ENCODE measurements at regions not wholly inside any gene's neighbourhood (a gene's known extent, or its start where the extent isn't known, plus 50 kb on each side); places are given as distances from the start of the nearest gene placed in this dataset.

DNA sequence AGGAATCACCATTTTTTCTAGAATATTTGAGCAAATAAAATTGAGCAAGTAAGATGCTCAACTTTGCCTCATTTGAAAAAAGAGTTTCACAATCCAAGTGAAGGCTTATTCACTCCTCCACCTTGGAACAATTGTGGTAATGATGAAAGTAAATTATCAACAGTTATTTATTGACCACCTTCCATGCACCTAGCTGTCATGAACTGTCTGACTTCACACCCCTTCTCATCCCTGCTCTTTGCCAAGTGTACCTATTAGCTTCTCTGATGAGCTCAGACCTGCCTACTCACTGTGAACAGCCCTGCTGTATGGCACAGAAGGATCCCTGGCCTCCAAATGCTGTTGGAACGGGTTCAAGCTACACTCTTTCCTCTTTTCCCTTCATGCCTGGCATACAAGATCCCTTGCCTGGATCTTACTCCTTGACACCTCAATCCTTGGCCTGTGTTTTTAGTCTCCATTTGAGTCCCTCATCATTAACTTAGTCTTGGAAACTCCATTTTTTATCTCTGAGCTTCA is 99.0 kb upstream of the PREP start:
- H3K27me3 ChIP-seq: no peaks in the 10 kb centered on the region
- H3K4me3 ChIP-seq: no peak overlapping the region
- H3K9me3 ChIP-seq: no peaks in the 10 kb centered on the region
- TF ChIP-seq, protein P1, sequence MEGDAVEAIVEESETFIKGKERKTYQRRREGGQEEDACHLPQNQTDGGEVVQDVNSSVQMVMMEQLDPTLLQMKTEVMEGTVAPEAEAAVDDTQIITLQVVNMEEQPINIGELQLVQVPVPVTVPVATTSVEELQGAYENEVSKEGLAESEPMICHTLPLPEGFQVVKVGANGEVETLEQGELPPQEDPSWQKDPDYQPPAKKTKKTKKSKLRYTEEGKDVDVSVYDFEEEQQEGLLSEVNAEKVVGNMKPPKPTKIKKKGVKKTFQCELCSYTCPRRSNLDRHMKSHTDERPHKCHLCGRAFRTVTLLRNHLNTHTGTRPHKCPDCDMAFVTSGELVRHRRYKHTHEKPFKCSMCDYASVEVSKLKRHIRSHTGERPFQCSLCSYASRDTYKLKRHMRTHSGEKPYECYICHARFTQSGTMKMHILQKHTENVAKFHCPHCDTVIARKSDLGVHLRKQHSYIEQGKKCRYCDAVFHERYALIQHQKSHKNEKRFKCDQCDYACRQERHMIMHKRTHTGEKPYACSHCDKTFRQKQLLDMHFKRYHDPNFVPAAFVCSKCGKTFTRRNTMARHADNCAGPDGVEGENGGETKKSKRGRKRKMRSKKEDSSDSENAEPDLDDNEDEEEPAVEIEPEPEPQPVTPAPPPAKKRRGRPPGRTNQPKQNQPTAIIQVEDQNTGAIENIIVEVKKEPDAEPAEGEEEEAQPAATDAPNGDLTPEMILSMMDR (IDR thresholded peaks at IDR 0.05): no peak
- DNase-seq (ENCODE audit: low spot score): no peak
- no peak overlapping the region for H3K27ac ChIP-seq
- H3K36me3 ChIP-seq: no peaks in the 10 kb centered on the region
- no peaks in the 10 kb centered on the region for H3K4me1 ChIP-seq

DNA sequence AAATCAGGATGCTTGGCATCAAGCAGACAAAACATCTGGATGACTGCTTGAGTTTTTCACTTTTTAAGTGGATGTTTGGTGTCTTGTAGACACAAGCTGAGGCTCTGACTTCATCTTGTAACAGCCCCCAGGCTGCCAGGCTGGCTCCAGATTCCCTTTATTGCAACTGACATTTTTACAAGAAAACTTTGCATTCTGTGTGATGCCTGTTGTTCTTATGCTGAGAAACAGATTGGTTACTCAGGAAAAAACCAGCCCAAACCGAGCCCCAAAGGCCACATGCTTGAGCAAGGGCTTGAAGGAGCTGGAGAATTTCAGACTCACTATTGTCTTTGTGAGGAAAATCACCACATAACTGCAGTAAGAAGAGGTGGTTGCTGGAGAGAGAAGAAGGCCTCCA is 98.4 kb upstream of the PREP start:
- no peak overlapping the region for H3K27ac ChIP-seq
- no peaks in the 10 kb centered on the region for H3K36me3 ChIP-seq
- no peak overlapping the region for H3K4me3 ChIP-seq
- TF ChIP-seq, protein P1 (IDR thresholded peaks at IDR 0.05): no peak
- no peaks in the 10 kb centered on the region for H3K9me3 ChIP-seq
- no peaks in the 10 kb centered on the region for H3K4me1 ChIP-seq
- no peak for DNase-seq (ENCODE audit: low spot score)
- no peaks in the 10 kb centered on the region for H3K27me3 ChIP-seq

DNA sequence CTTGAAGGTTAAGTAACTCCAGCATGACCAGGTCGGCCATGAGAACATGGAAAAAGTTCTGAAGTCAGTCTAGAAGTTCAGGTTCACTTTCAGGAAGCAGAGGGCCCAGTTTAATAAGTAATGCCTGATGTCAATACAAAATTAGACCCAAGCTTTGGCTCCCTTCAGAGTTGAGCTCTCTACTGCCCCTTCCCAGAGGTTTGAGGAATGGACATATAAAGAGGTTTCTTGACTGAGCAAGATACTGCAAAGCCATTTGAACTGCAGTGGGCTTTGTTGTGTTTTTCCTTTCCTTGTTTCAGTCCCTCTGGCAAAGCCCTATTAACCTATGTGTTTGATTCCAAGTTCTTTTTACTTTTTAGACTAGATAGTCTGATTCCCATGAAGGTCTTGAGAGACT is 97.8 kb upstream of the PREP start:
- TF ChIP-seq, protein P1 (IDR thresholded peaks at IDR 0.05): no peak
- DNase-seq (ENCODE audit: low spot score): no peak
- Histone ChIP-seq H3K36me3 (no peaks in the 10 kb centered on the region), H3K9me3 (no peaks in the 10 kb centered on the region), H3K27me3 (no peaks in the 10 kb centered on the region), H3K4me3 (no peak overlapping the region), H3K27ac (no peak overlapping the region), H3K4me1 (no peaks in the 10 kb centered on the region)

DNA sequence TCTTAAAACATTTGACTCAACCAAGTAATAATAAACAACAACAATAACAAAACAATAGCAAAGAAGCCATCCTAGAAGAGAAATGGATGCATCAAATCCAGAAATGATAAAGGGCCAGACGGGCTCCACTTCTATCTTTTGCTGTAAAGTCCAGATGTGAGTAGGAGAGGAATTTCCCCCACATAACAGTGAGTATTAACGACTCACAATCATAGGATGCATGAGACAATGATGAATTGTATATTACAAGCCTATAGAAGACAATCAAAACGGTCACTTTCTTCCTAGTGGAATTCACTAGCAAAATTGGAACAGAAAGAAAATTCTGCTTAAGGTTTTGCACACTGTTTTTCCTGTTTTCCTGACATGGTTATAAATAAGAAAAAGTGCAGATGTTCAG is 97.0 kb upstream of the PREP start:
- Histone ChIP-seq H3K9me3 (no peaks in the 10 kb centered on the region), H3K27ac (no peak overlapping the region), H3K4me3 (no peak overlapping the region), H3K36me3 (no peaks in the 10 kb centered on the region), H3K27me3 (no peaks in the 10 kb centered on the region), H3K4me1 (no peaks in the 10 kb centered on the region)
- DNase-seq (ENCODE audit: low spot score): no peak
- TF ChIP-seq, protein P1 (IDR thresholded peaks at IDR 0.05): no peak

DNA sequence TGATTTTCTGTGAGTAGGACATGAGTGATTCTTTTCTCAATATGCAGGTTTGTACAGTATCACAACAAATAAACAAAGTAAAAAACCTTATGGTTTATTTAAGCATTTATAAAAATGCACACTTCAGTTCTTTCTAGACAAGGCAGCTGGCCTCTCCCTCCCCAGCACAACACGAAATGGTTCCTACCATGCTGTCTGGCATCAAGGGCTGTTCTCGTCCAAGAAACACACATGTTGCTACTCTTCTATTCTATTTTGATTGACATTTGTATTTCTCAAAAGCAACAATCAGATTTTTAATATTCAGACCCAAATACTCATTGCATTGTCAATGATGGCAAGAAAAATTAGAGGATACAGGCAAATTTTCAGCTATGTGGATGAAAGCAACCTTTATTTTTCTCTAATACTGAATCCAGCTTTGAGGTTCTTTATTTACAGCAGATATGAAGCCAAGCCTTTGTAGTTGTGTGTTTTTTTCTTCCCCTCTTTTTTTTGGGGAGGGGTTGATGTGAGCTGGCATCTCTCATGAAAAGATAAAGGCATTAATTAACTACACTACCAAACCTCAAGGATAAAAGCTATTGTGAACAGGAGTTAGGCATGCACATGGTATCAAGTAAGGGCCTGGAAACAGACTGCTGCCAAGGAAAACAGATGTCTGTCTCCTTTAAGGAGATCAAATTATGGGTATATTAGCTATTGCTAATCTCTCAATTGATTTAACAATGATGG is 96.4 kb upstream of the PREP start:
- no peak overlapping the region for H3K27ac ChIP-seq
- no peaks in the 10 kb centered on the region for H3K4me1 ChIP-seq
- no peak overlapping the region for H3K4me3 ChIP-seq
- DNase-seq (ENCODE audit: low spot score): no peak
- TF ChIP-seq, protein P1 (IDR thresholded peaks at IDR 0.05): no peak
- no peaks in the 10 kb centered on the region for H3K27me3 ChIP-seq
- H3K36me3 ChIP-seq: no peaks in the 10 kb centered on the region
- H3K9me3 ChIP-seq: no peaks in the 10 kb centered on the region

DNA sequence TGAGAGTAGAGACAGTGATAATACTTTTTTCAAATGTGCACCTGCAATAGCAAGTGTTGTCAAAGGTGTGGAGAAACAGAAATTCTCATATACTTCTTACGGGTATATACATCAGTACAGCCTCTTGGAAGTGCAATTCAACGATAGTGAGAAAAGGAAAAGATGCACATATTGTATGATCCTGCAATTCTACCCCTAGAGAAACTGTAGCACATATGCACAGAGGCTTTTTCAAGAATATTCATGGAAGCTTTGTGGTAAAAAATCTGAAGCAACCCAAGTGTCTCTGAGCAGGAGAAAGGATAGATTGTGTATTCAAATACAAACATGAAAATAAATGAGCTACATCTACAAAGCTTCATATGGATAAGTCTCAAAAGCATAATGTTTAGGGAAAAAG is 94.7 kb upstream of the PREP start:
- TF ChIP-seq, protein P1 (IDR thresholded peaks at IDR 0.05): no peak
- no peaks in the 10 kb centered on the region for H3K27me3 ChIP-seq
- no peak for DNase-seq (ENCODE audit: low spot score)
- H3K4me3 ChIP-seq: no peak overlapping the region
- peaks cover 0 to 9% of the 10 kb centered on the region in 2 donors for H3K4me1 ChIP-seq
- H3K36me3 ChIP-seq: no peaks in the 10 kb centered on the region
- H3K9me3 ChIP-seq: no peaks in the 10 kb centered on the region
- H3K27ac ChIP-seq: no peak overlapping the region
